ENCODE measurements at regions not wholly inside any gene's neighbourhood (a gene's known extent, or its start where the extent isn't known, plus 50 kb on each side); places are given as distances from the start of the nearest gene placed in this dataset.

DNA sequence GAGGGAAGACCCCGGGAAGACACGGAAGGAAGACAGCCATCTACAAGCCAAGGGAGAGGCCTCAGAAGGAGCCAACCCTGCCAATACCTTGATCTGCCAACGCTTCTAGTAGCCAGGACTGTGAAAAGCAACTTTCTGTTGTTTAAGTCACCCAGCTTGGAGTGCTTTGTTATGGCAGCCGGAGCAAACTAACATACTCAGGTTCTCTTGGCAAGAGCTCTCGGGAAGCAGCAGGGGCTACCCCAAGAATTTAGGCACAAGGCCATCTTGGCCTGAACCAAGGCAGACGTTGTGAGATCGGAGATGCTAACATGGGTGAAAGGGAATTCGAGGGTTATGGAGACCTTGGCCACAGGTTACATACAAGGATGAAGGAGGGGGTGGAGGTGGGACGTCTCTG, 78.6 kb upstream of the KLHL29 start:
- no peak overlapping the region for H3K4me3 ChIP-seq (ENCODE audit: low read depth, low read length)
- no peaks in the 10 kb centered on the region for H3K9me3 ChIP-seq (ENCODE audit: control insufficient read depth, insufficient read depth, low read depth, low read length)
- H3K27ac ChIP-seq (ENCODE audit: extremely low read depth, low read depth, low read length) = no peak overlapping the region
- POLR2A ChIA-PET = no interaction called here
- no peak for TF ChIP-seq FEZF1 (tag by site-specific recombination; IDR thresholded peaks at IDR 0.05)
- no peak for TF ChIP-seq ZNF169 (tag by site-specific recombination; IDR thresholded peaks at IDR 0.05)
- TF ChIP-seq, protein P1, sequence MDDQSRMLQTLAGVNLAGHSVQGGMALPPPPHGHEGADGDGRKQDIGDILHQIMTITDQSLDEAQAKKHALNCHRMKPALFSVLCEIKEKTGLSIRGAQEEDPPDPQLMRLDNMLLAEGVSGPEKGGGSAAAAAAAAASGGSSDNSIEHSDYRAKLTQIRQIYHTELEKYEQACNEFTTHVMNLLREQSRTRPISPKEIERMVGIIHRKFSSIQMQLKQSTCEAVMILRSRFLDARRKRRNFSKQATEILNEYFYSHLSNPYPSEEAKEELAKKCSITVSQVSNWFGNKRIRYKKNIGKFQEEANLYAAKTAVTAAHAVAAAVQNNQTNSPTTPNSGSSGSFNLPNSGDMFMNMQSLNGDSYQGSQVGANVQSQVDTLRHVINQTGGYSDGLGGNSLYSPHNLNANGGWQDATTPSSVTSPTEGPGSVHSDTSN (CRISPR knock-in tag; IDR thresholded peaks at IDR 0.05) = no peak
- no peak for TF ChIP-seq BCL11A (tag by site-specific recombination; IDR thresholded peaks at IDR 0.05; ENCODE audit: low read depth)
- TF ChIP-seq, protein P2, sequence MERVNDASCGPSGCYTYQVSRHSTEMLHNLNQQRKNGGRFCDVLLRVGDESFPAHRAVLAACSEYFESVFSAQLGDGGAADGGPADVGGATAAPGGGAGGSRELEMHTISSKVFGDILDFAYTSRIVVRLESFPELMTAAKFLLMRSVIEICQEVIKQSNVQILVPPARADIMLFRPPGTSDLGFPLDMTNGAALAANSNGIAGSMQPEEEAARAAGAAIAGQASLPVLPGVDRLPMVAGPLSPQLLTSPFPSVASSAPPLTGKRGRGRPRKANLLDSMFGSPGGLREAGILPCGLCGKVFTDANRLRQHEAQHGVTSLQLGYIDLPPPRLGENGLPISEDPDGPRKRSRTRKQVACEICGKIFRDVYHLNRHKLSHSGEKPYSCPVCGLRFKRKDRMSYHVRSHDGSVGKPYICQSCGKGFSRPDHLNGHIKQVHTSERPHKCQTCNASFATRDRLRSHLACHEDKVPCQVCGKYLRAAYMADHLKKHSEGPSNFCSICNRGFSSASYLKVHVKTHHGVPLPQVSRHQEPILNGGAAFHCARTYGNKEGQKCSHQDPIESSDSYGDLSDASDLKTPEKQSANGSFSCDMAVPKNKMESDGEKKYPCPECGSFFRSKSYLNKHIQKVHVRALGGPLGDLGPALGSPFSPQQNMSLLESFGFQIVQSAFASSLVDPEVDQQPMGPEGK (tag by site-specific recombination; IDR thresholded peaks at IDR 0.05) = no peak
- TF ChIP-seq ZNF404 (tag by site-specific recombination; IDR thresholded peaks at IDR 0.05) = no peak
- TF ChIP-seq, protein P3, sequence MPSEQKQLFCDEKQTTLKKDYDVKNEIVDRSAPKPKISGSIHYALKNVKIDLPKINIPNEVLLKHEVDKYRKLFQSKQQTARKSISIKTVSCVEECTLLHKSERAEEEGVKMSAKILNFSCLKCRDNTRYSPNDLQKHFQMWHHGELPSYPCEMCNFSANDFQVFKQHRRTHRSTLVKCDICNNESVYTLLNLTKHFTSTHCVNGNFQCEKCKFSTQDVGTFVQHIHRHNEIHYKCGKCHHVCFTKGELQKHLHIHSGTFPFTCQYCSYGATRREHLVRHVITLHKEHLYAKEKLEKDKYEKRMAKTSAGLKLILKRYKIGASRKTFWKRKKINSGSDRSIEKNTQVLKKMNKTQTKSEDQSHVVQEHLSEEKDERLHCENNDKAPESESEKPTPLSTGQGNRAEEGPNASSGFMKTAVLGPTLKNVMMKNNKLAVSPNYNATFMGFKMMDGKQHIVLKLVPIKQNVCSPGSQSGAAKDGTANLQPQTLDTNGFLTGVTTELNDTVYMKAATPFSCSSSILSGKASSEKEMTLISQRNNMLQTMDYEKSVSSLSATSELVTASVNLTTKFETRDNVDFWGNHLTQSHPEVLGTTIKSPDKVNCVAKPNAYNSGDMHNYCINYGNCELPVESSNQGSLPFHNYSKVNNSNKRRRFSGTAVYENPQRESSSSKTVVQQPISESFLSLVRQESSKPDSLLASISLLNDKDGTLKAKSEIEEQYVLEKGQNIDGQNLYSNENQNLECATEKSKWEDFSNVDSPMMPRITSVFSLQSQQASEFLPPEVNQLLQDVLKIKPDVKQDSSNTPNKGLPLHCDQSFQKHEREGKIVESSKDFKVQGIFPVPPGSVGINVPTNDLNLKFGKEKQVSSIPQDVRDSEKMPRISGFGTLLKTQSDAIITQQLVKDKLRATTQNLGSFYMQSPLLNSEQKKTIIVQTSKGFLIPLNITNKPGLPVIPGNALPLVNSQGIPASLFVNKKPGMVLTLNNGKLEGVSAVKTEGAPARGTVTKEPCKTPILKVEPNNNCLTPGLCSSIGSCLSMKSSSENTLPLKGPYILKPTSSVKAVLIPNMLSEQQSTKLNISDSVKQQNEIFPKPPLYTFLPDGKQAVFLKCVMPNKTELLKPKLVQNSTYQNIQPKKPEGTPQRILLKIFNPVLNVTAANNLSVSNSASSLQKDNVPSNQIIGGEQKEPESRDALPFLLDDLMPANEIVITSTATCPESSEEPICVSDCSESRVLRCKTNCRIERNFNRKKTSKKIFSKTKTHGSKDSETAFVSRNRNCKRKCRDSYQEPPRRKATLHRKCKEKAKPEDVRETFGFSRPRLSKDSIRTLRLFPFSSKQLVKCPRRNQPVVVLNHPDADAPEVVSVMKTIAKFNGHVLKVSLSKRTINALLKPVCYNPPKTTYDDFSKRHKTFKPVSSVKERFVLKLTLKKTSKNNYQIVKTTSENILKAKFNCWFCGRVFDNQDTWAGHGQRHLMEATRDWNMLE (tag by site-specific recombination; conservative IDR thresholded peaks at IDR 0.05; ENCODE audit: low read depth) = no peak
- no peak for TF ChIP-seq ZNF16 (tag by site-specific recombination; IDR thresholded peaks at IDR 0.05; ENCODE audit: low read depth)
- no peak for TF ChIP-seq WT1 (tag by site-specific recombination; IDR thresholded peaks at IDR 0.05)
- no peak for TF ChIP-seq ZNF202 (tag by site-specific recombination; IDR thresholded peaks at IDR 0.05; ENCODE audit: borderline replicate concordance)
- TF ChIP-seq ZNF558 (tag by site-specific recombination; IDR thresholded peaks at IDR 0.05) = no peak
- TF ChIP-seq RBAK (tag by site-specific recombination; IDR thresholded peaks at IDR 0.05) = no peak
- TF ChIP-seq ZNF670 (tag by site-specific recombination; IDR thresholded peaks at IDR 0.05; ENCODE audit: low read depth) = no peak
- no peaks in the 10 kb centered on the region for H3K4me1 ChIP-seq (ENCODE audit: control insufficient read depth, insufficient read depth, low read length)
- H3K36me3 ChIP-seq (ENCODE audit: control insufficient read depth in 2 of 2, insufficient read depth in 1 of 2, low read length in 2 of 2) = no peaks in the 10 kb centered on the region
- CTCF ChIA-PET = interaction anchor here (1.6 kb wide), 1 partner anchor 12 kb away, joined by 3 read pairs; no protein-coding TSS in a partner anchor

DNA sequence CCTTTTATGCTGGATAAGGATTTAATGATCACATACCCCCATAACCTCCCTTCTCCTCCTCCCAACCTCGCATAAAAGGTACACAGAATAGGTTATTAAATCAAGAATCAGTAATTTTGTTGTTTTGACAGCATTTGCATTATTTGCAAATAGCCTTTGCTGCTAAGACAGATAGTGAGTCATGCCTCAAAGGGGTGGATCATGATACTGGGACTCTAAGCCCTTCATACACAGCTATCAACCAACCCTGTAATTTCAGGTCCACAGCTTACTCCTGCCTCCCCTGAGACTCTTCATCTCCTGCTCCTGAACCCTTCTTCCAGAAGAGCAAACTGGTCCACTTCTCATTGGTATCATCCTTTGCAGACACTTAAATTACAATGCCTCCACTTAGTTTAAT, 73.8 kb upstream of the KLHL29 start:
- H3K4me1 ChIP-seq (ENCODE audit: control insufficient read depth, insufficient read depth, low read length) = no peaks in the 10 kb centered on the region
- H3K27ac ChIP-seq (ENCODE audit: extremely low read depth, low read depth, low read length) = no peak overlapping the region
- no peaks in the 10 kb centered on the region for H3K9me3 ChIP-seq (ENCODE audit: control insufficient read depth, insufficient read depth, low read depth, low read length)
- POLR2A ChIA-PET = no interaction called here
- H3K4me3 ChIP-seq (ENCODE audit: low read depth, low read length) = no peak overlapping the region
- CTCF ChIA-PET = interaction anchor here (0.7 to 1.3 kb wide), 2 partner anchors 21 to 40 kb away, joined by 4 read pairs; no protein-coding TSS in a partner anchor
- no peaks in the 10 kb centered on the region for H3K36me3 ChIP-seq (ENCODE audit: control insufficient read depth in 2 of 2, insufficient read depth in 1 of 2, low read length in 2 of 2)
- TF ChIP-seq ZNF501 (tag by site-specific recombination; IDR thresholded peaks at IDR 0.05) = no peak
- no peak for TF ChIP-seq ZFHX2 (tag by site-specific recombination; conservative IDR thresholded peaks at IDR 0.05)
- TF ChIP-seq ZNF366 (tag by site-specific recombination; conservative IDR thresholded peaks at IDR 0.05) = no peak
- no peak for TF ChIP-seq ZNF670 (tag by site-specific recombination; IDR thresholded peaks at IDR 0.05; ENCODE audit: low read depth)
- no peak for TF ChIP-seq ZNF239 (tag by site-specific recombination; IDR thresholded peaks at IDR 0.05)
- no peak for TF ChIP-seq GLIS1 (tag by site-specific recombination; IDR thresholded peaks at IDR 0.05)
- no peak for TF ChIP-seq ZBTB17 (tag by site-specific recombination; IDR thresholded peaks at IDR 0.05)
- TF ChIP-seq ZNF175 (tag by site-specific recombination; IDR thresholded peaks at IDR 0.05) = no peak
- no peak for TF ChIP-seq ZNF248 (tag by site-specific recombination; IDR thresholded peaks at IDR 0.05)
- TF ChIP-seq ZFP3 (tag by site-specific recombination; IDR thresholded peaks at IDR 0.05; ENCODE audit: low read depth) = no peak
- no peak for TF ChIP-seq ZNF112 (tag by site-specific recombination; IDR thresholded peaks at IDR 0.05)
- no peak for TF ChIP-seq SCRT2 (tag by site-specific recombination; IDR thresholded peaks at IDR 0.05)
- no peak; the same call in 1 of the 2 replicates for TF ChIP-seq SP7 (tag by site-specific recombination; IDR thresholded peaks at IDR 0.05)
- TF ChIP-seq ZEB2 (tag by site-specific recombination; IDR thresholded peaks at IDR 0.05) = no peak
- no peak for TF ChIP-seq ZNF157 (tag by site-specific recombination; IDR thresholded peaks at IDR 0.05)
- TF ChIP-seq, protein P4, sequence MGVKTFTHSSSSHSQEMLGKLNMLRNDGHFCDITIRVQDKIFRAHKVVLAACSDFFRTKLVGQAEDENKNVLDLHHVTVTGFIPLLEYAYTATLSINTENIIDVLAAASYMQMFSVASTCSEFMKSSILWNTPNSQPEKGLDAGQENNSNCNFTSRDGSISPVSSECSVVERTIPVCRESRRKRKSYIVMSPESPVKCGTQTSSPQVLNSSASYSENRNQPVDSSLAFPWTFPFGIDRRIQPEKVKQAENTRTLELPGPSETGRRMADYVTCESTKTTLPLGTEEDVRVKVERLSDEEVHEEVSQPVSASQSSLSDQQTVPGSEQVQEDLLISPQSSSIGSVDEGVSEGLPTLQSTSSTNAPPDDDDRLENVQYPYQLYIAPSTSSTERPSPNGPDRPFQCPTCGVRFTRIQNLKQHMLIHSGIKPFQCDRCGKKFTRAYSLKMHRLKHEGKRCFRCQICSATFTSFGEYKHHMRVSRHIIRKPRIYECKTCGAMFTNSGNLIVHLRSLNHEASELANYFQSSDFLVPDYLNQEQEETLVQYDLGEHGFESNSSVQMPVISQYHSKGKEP (tag by site-specific recombination; IDR thresholded peaks at IDR 0.05) = no peak
- TF ChIP-seq ZNF350 (tag by site-specific recombination; IDR thresholded peaks at IDR 0.05) = no peak

Measured in HEK293 (cell line).